B cell (primary cell): ENCODE measurements at regions not wholly inside any gene's neighbourhood (a gene's known extent, or its start where the extent isn't known, plus 50 kb on each side); places are given as distances from the start of the nearest gene placed in this dataset.

Experiments used
- ATAC-seq: fragments of 200-7000 bp; cut with Tn5 transposase; one replicate; pipeline ENCODE4 v1.10.0; 2021; ENCODE audit warnings: low read depth, mild to moderate bottlenecking, moderate number of reproducible peaks, moderate library complexity
- CTCF ChIA-PET: fragments of 350-600 bp; sonication (Branson Sonifier 250); formaldehyde crosslinking; loops from one replicate; lab custom pipeline; 2021; ENCODE audit warnings: antibody characterized with exemption, inconsistent platforms; lab: Charles Lee
- POLR2A ChIA-PET: fragments of 350-600 bp; sonication (Branson Sonifier 250); formaldehyde crosslinking; loops from one replicate; lab custom pipeline; 2021; ENCODE audit warnings: antibody characterized with exemption; lab: Charles Lee
- DNase-seq: peaks from one replicate; pipeline ENCODE4 v3.0.0; 2013
- H2AFZ ChIP-seq: 2 replicates; pipeline ENCODE4 v1.6.1; 2012; ENCODE audit warnings: mild to moderate bottlenecking, low read depth, low read length; ENCODE audit not compliant: insufficient read depth, poor library complexity, severe bottlenecking
- H3K27ac ChIP-seq, 2 donors: 1 replicate in 1 of 2; 2 replicates in 1 of 2; pipeline ENCODE4 v1.5.1; 2012 to 2013; ENCODE audit warnings: low read length in 2 of 2, mild to moderate bottlenecking in 2 of 2, moderate library complexity in 1 of 2
- H3K27me3 ChIP-seq, 4 experiments: fragments of 200-600 bp in 1 of 4; sonication (generic) in 1 of 4; replicated peaks in 1 of 4; 1 replicate in 2 of 4; 2 replicates in 2 of 4; pipeline versions ENCODE4 v1.6.1 to v1.7.0; 2013 to 2016; ENCODE audit warnings: low read length in 3 of 4, mild to moderate bottlenecking in 2 of 4, mixed read lengths in 1 of 4, moderate library complexity in 1 of 4; ENCODE audit not compliant: insufficient read depth in 4 of 4, control insufficient read depth in 3 of 4; ENCODE audit errors: control extremely low read depth in 1 of 4
- H3K36me3 ChIP-seq, 2 experiments: replicated peaks in 1 of 2; 1 replicate in 1 of 2; 2 replicates in 1 of 2; pipeline versions ENCODE4 v1.6.1 to v1.7.1; 2013; ENCODE audit warnings: low read length in 1 of 2; ENCODE audit not compliant: insufficient read depth in 2 of 2, control insufficient read depth in 1 of 2; ENCODE audit errors: control extremely low read depth in 1 of 2, extremely low read depth in 1 of 2
- H3K4me1 ChIP-seq, 2 donors: fragments of 200-600 bp in 1 of 2; sonication (generic) in 1 of 2; 1 replicate in 1 of 2; 2 replicates in 1 of 2; pipeline versions ENCODE4 v1.5.1 to v1.6.1; 2013 to 2017; ENCODE audit warnings: low read length in 2 of 2; ENCODE audit not compliant: control insufficient read depth in 2 of 2, insufficient read depth in 2 of 2
- H3K4me2 ChIP-seq: replicated peaks from 2 replicates; pipeline ENCODE3; 2012; ENCODE audit warnings: mild to moderate bottlenecking, low read depth, low read length; ENCODE audit not compliant: poor library complexity, severe bottlenecking
- H3K4me3 ChIP-seq, 5 experiments: fragments of 200-600 bp in 1 of 5; sonication (generic) in 1 of 5; 1 replicate in 3 of 5; 2 replicates in 2 of 5; pipeline versions ENCODE4 v1.5.1 to v1.7.0; 2011 to 2016; ENCODE audit warnings: low read length in 4 of 5, mild to moderate bottlenecking in 4 of 5, low read depth in 2 of 5, control low read depth in 1 of 5, moderate library complexity in 1 of 5; ENCODE audit not compliant: insufficient read depth in 1 of 5; ENCODE audit errors: control extremely low read depth in 1 of 5, extremely low read depth in 1 of 5
- H3K79me2 ChIP-seq: fragments of 200-600 bp; sonication (generic); one replicate; pipeline ENCODE4 v1.6.0; 2016; ENCODE audit warnings: low read length; ENCODE audit not compliant: control insufficient read depth, insufficient read depth
- H3K9ac ChIP-seq: fragments of 200-600 bp; sonication (generic); 2 replicates; pipeline ENCODE4 v1.6.1; 2017; ENCODE audit warnings: mild to moderate bottlenecking, low read length, moderate library complexity
- H3K9me3 ChIP-seq, 3 donors: one replicate each; pipeline versions ENCODE4 v1.6.1 to v1.7.1; 2013; ENCODE audit warnings: low read length in 2 of 3; ENCODE audit not compliant: control insufficient read depth in 2 of 3, insufficient read depth in 1 of 3; ENCODE audit errors: control extremely low read depth in 1 of 3
- H4K20me1 ChIP-seq: 2 replicates; pipeline ENCODE4 v1.6.0; 2012; ENCODE audit warnings: mild to moderate bottlenecking, low read length; ENCODE audit not compliant: insufficient read depth, control insufficient read depth, poor library complexity, severe bottlenecking
- H3K27ac Mint-ChIP-seq: one replicate; pipeline ENCODE4 v1.8.0; 2021; ENCODE audit warnings: mixed read lengths
- H3K27me3 Mint-ChIP-seq: one replicate; pipeline ENCODE4 v1.8.0; 2021; ENCODE audit warnings: mixed read lengths
- H3K4me1 Mint-ChIP-seq: one replicate; pipeline ENCODE4 v1.8.0; 2021; ENCODE audit warnings: mixed read lengths
- H3K4me3 Mint-ChIP-seq: one replicate; pipeline ENCODE4 v1.8.0; 2021; ENCODE audit warnings: mixed read lengths
- H3K9me3 Mint-ChIP-seq: one replicate; pipeline ENCODE4 v1.8.0; 2022; ENCODE audit warnings: mixed read lengths; ENCODE audit not compliant: insufficient read depth
- CTCF ChIP-seq: fragments of 200-600 bp; IDR thresholded peaks from one replicate; pipeline ENCODE4 v1.8.0; 2022; ENCODE audit warnings: antibody characterized with exemption, mild to moderate bottlenecking
- EZH2 ChIP-seq: IDR thresholded peaks from 2 replicates; pipeline ENCODE4 v1.6.1; 2012; ENCODE audit warnings: borderline replicate concordance, low read depth, mild to moderate bottlenecking, moderate library complexity, low read length; ENCODE audit not compliant: insufficient read depth, poor library complexity, severe bottlenecking
- WGBS: methylation state at CpG from one replicate; pipeline ENCODE4 v1.1.5; 2013; ENCODE audit warnings: missing lambda C conversion rate; ENCODE audit not compliant: insufficient coverage; 5-methylcytosine and 5-hydroxymethylcytosine counted together
- intact Hi-C: fragments of 100-400 bp; cut with micrococcal nuclease; formaldehyde crosslinking; loops from one replicate; pipeline ENCODE4 v1.10.0; 2022

- ChIA-PET POLR2A (no interaction called here), CTCF (interaction anchor here (0.7 kb wide), 1 partner anchor 196 kb away, joined by 3 read pairs; no protein-coding TSS in a partner anchor)
- H3K27ac Mint-ChIP-seq = no peak overlapping the region
- WGBS = no CpG with 5 or more reads among the region's 5 CpGs
- no peaks in the 10 kb centered on the region for H3K36me3 ChIP-seq
- no peaks in the 10 kb centered on the region for H3K79me2 ChIP-seq
- no peak overlapping the region for H3K4me3 ChIP-seq
- no peaks in the 10 kb centered on the region for H3K27me3 Mint-ChIP-seq
- no peak overlapping the region for H3K27ac ChIP-seq
- ATAC-seq (no peak), DNase-seq (no peak)
- TF ChIP-seq CTCF = no peak
- no peak for TF ChIP-seq EZH2
- no peak overlapping the region for H3K4me2 ChIP-seq
- H3K9me3 Mint-ChIP-seq = no peaks in the 10 kb centered on the region
- H3K9ac ChIP-seq = no peak overlapping the region
- H3K27me3 ChIP-seq = no peaks in the 10 kb centered on the region
- no peaks in the 10 kb centered on the region for H3K4me1 ChIP-seq
- no peak overlapping the region for H2AFZ ChIP-seq
- H3K9me3 ChIP-seq = no peaks in the 10 kb centered on the region
- H3K4me3 Mint-ChIP-seq = no peak overlapping the region
- intact Hi-C loops = no loop called here
- H3K4me1 Mint-ChIP-seq = no peaks in the 10 kb centered on the region
- no peaks in the 10 kb centered on the region for H4K20me1 ChIP-seq
These were observed 320.3 kb downstream of the SFMBT2 start for GRCh38 chr10:7090529-7090928.

DNA sequence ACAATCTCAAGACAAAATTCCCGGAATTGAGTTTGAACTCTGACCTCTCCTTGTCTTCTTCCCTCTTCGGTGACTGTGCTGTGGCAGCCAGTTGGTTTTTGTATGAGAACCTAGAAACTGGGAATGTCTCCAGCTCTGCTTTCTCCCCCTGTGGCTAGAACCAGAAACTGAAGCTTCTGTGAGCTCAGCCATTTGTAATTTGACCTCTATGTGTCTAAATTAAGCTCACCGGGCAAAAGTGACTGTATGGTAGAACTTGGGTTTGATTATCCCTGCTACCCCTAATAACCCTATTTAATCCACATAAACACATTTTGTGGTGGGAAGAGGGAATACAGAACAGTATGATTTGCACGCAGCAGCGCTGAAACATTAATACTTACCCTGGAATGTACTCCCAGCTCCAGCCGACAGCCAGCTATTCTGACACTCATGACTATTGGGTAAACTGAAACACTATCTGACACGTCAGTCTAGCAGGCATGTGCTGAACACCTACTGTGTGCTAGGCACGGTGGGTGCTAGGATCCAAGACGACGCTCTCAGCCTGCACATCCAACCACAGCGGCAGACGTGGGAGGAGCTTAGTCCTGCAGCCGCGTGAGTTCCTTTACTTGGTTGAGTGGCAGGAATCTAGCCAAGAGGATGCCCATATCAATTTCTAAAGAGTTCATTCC is 324.8 kb downstream of the SFMBT2 start:
- ChIA-PET POLR2A (no interaction called here), CTCF (interaction anchor here (0.8 kb wide), 2 partner anchors 59 to 166 kb away, joined by 3 read pairs; no protein-coding TSS in a partner anchor)
- H3K79me2 ChIP-seq = no peaks in the 10 kb centered on the region
- no peaks in the 10 kb centered on the region for H3K9me3 Mint-ChIP-seq
- ATAC-seq (no peak), DNase-seq (no peak)
- no peak overlapping the region for H3K4me2 ChIP-seq
- H3K4me1 Mint-ChIP-seq = no peaks in the 10 kb centered on the region
- H3K4me3 ChIP-seq = no peak overlapping the region
- no peaks in the 10 kb centered on the region for H4K20me1 ChIP-seq
- H3K27me3 Mint-ChIP-seq = peaks cover 29% of the 10 kb centered on the region
- TF ChIP-seq CTCF (no peak), EZH2 (no peak)
- no peak overlapping the region for H3K27ac ChIP-seq
- no peak overlapping the region for H3K27ac Mint-ChIP-seq
- no peak overlapping the region for H3K9ac ChIP-seq
- intact Hi-C loops = no loop called here
- H3K27me3 ChIP-seq = peaks cover 0 to 6% (median 0%) of the 10 kb centered on the region in 4 experiments
- H3K9me3 ChIP-seq = no peaks in the 10 kb centered on the region
- WGBS = 73% methylated on average over 3 of the region's 14 CpGs
- H2AFZ ChIP-seq = no peak overlapping the region
- no peaks in the 10 kb centered on the region for H3K36me3 ChIP-seq
- no peaks in the 10 kb centered on the region for H3K4me1 ChIP-seq
- no peak overlapping the region for H3K4me3 Mint-ChIP-seq
